Heart left ventricle (tissue), 13 donors: ENCODE measurements at regions not wholly inside any gene's neighbourhood (a gene's known extent, or its start where the extent isn't known, plus 50 kb on each side); places are given as distances from the start of the nearest gene placed in this dataset.

Source experiments
- CTCF ChIP-seq, 12 donors: fragments of 200-600 bp; sonication (generic) in 4 of 12; IDR thresholded peaks; one replicate each; pipeline versions ENCODE4 v1.5.0 to v1.8.0; 2018 to 2022; ENCODE audit warnings: antibody characterized with exemption in 12 of 12, mild to moderate bottlenecking in 5 of 12
- POLR2A ChIP-seq, 2 donors: fragments of 450-650 bp; IDR thresholded peaks; one replicate each; pipeline ENCODE4 v1.6.1; 2017; ENCODE audit warnings: antibody characterized with exemption in 2 of 2, mild to moderate bottlenecking in 2 of 2, moderate library complexity in 2 of 2
- donor health status: ischemic (EF 13 %, LVEDD 7.1; RV severe dilation, severe dysfunction).
- donor health status: DM: no; HTN: yes; CAD: no.
- donor health status: DM: no; HTN: no; CAD: no.
- donor health status: ischemic (EF 25% LVEDD 6.9; RV normal size, moderate dysfunction).
- donor health status: ischemic (EF 25% LVEDD 5.7; RV mildly dilated, moderate dysfunction).
- donor health status: ischemic (EF 35%, LVEDD 5.7; RV mildly dilated, moderate dysfunction).
- donor health status: nonischemic (EF 11% LVEDD 7.7; RV severe dilation, severe dysfunction).
- donor health status: DM: yes; HTN: yes; CAD: no.
- donor health status: PGD.
- donor health status: ischemic (EF 29% LVEDD 5.4; RV normal size, mild dysfunction).
- donor health status: nonischemic (EF 23%, LVEDD 6.1; RV moderate dilation, normal function).

DNA sequence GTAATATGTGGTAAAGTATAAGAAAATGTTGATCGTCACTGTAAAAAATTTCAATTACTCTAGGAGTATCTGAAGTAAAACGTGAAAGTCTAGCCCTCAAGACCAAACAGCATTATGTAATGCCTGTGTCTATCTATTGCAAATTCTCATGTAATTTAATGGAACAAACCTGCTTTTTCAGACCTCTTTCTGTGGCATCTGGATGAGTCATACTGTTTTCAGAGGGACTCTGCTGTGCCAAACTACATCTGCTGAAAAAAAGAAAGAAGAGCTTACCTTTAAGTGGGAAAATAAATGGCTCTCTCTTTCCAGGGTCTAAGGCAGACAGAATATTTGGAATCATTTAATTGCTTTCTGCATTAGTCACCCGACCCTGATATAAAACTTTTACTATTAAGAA, 89.8 kb upstream of the ARMCX2 start:
- TF ChIP-seq CTCF (IDR thresholded peaks at IDR 0.05) (no peak), POLR2A (IDR thresholded peaks at IDR 0.05) (no peak)
